ENCODE measurements at regions not wholly inside any gene's neighbourhood (a gene's known extent, or its start where the extent isn't known, plus 50 kb on each side); places are given as distances from the start of the nearest gene placed in this dataset.

DNA sequence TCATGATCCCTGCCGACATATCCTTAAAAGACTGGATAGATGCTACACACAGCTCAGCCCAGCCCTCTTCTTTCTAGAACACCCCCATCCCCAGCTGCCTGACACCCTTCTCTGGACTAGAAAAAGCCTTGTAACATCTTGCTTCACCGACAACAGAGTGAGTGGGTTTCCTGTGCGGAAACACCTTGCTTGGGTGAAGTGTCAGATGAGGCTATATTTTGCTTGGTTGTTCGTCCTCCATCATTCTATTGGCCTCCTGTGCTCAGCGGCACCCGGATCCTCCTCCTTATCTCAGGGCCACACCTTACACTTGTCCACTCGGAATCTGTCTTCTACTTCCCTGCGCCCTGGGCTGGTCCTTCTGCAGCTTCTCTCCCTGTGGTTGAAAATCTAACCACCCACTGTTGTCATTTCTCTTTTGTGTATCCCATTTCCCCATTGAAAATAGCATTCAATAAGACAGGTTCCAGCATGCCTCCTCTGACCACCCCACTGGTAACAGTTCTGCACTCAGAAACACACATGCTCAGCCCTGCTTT is 101.3 kb upstream of the MLN start:
- ChIA-PET POLR2A (no interaction called here), CTCF (no interaction called here)
- no peak for FAIRE-seq

DNA sequence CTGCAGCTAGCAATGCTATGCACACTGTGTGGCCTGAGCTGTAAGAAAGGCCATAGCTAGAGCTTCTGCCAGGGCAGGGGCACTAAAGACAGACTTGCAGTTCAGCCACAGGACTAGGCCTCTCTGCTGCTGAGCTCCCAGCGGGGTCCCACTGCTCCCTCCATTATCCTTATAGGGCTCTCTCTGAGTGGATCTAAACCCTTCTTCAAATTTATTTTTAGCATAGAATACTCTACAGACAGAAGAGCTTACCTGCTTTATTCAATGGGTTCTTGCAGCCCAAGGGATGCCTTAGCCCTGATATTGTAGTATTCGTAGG is 100.9 kb upstream of the MLN start:
- H3K9me3 ChIP-seq = no peaks in the 10 kb centered on the region
- no peak overlapping the region for H3K27ac ChIP-seq
- CTCF ChIA-PET = no interaction called here
- 0 out of 3 replicates have a peak, but pooled peaks cover 3% of the 10 kb centered on the region for H3K4me1 ChIP-seq
- FAIRE-seq (no peak), ATAC-seq (no peak), DNase-seq (ENCODE audit: low read depth in 1 of 2, low spot score in 1 of 2) (no peak)
- TF ChIP-seq CBX8 (IDR thresholded peaks at IDR 0.05) (no peak), HEYL (CRISPR knock-in tag; IDR thresholded peaks at IDR 0.05) (no peak), CHD4 (IDR thresholded peaks at IDR 0.05; ENCODE audit: borderline replicate concordance) (no peak), POLR2A (IDR thresholded peaks at IDR 0.05; ENCODE audit: low read length) (no peak), ZNF302 (CRISPR knock-in tag; IDR thresholded peaks at IDR 0.05) (no peak), CHD2 (IDR thresholded peaks at IDR 0.05; ENCODE audit: low read length, partially characterized antibody) (no peak), RARB (CRISPR knock-in tag; IDR thresholded peaks at IDR 0.05) (no peak), CEBPB (IDR thresholded peaks at IDR 0.05) (no peak), FOSB (CRISPR knock-in tag; IDR thresholded peaks at IDR 0.05) (no peak)
- TF ChIP-seq, protein P1, sequence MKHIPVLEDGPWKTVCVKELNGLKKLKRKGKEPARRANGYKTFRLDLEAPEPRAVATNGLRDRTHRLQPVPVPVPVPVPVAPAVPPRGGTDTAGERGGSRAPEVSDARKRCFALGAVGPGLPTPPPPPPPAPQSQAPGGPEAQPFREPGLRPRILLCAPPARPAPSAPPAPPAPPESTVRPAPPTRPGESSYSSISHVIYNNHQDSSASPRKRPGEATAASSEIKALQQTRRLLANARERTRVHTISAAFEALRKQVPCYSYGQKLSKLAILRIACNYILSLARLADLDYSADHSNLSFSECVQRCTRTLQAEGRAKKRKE (CRISPR knock-in tag; IDR thresholded peaks at IDR 0.05; ENCODE audit: low read depth) = no peak
- TF ChIP-seq, protein P2, sequence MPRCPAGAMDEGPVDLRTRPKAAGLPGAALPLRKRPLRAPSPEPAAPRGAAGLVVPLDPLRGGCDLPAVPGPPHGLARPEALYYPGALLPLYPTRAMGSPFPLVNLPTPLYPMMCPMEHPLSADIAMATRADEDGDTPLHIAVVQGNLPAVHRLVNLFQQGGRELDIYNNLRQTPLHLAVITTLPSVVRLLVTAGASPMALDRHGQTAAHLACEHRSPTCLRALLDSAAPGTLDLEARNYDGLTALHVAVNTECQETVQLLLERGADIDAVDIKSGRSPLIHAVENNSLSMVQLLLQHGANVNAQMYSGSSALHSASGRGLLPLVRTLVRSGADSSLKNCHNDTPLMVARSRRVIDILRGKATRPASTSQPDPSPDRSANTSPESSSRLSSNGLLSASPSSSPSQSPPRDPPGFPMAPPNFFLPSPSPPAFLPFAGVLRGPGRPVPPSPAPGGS (IDR thresholded peaks at IDR 0.05) = no peak
- no peak overlapping the region for H3K4me2 ChIP-seq
- POLR2A ChIA-PET = no interaction called here
- no peak overlapping the region for H3K4me3 ChIP-seq
- WGBS (ENCODE audit: missing lambda C conversion rate) = 81% methylated on average over 2 of the region's 2 CpGs

More for the DNA sequence above, 101.3 kb upstream of the MLN start:
- Histone ChIP-seq H3K27ac (no peak overlapping the region), H3K4me3 (no peak overlapping the region), H3K4me1 (0 out of 3 replicates have a peak, but pooled peaks cover 3% of the 10 kb centered on the region), H3K4me2 (no peak overlapping the region), H3K9me3 (no peaks in the 10 kb centered on the region)
- ATAC-seq (no peak), DNase-seq (ENCODE audit: low read depth in 1 of 2, low spot score in 1 of 2) (no peak)
- 85% methylated on average over 8 of the region's 8 CpGs for WGBS (ENCODE audit: missing lambda C conversion rate)
- TF ChIP-seq TFCP2L1 (CRISPR knock-in tag; IDR thresholded peaks at IDR 0.05) (no peak), HOXB13 (CRISPR knock-in tag; IDR thresholded peaks at IDR 0.05; ENCODE audit: low read depth) (no peak), CHD4 (IDR thresholded peaks at IDR 0.05; ENCODE audit: borderline replicate concordance) (no peak)

DNA sequence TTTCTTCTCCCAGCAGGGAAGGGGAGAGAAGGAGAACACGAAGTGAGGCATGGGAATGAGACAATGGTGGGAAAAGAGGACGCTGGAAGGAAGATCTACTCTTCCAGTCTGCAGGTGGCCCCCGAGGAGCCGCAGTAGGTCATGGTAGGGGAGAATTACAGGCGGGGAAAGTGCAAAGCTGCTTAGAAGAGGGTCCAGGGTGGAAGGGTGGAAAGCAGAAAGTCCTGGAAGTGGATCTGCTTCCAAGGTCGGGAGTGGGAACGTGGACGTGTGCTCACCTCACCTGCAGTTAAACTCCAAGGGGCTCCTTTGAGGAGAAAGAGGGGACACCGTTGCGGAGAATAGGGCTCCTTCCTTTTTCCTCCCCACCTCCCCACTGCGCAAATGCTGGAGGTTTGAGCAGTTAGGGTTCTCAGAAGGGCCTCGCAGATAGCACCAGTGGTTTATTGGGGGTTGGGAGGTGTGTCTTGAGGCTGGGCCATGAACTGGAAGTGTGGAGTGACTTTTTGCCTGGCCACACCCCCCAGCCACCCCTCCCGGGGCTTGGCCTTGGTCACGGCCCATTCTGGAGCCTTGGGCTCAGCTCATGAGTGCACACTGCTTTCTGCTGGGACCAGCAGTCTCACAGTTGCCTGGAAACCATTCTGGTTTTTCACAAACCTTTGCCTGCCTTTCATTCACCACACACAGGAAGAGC is 100.4 kb upstream of the MLN start:
- ChIA-PET POLR2A (no interaction called here), CTCF (no interaction called here)
- Histone ChIP-seq H3K4me2 (no peak overlapping the region), H3K9me3 (no peaks in the 10 kb centered on the region), H3K4me1 (0 out of 3 replicates have a peak, but pooled peaks cover 3% of the 10 kb centered on the region), H3K4me3 (no peak overlapping the region), H3K27ac (no peak overlapping the region)
- FAIRE-seq (no peak), ATAC-seq (no peak), DNase-seq (ENCODE audit: low read depth in 1 of 2, low spot score in 1 of 2) (no peak)
- TF ChIP-seq ZFP36 (IDR thresholded peaks at IDR 0.05; ENCODE audit: borderline replicate concordance, partially characterized antibody) = no peak
- no peak for TF ChIP-seq EHMT2 (IDR thresholded peaks at IDR 0.05; ENCODE audit: low read depth)
- no peak for TF ChIP-seq ZNF302 (CRISPR knock-in tag; IDR thresholded peaks at IDR 0.05)
- no peak for TF ChIP-seq ESRRA (IDR thresholded peaks at IDR 0.05; ENCODE audit: borderline replicate concordance, low read length)
- TF ChIP-seq NPAS2 (CRISPR knock-in tag; IDR thresholded peaks at IDR 0.05; ENCODE audit: borderline replicate concordance) = no peak
- TF ChIP-seq CHD4 (IDR thresholded peaks at IDR 0.05; ENCODE audit: borderline replicate concordance) = no peak
- TF ChIP-seq, protein P2 (IDR thresholded peaks at IDR 0.05) = no peak
- no peak for TF ChIP-seq CEBPB (IDR thresholded peaks at IDR 0.05)
- TF ChIP-seq, protein P3, sequence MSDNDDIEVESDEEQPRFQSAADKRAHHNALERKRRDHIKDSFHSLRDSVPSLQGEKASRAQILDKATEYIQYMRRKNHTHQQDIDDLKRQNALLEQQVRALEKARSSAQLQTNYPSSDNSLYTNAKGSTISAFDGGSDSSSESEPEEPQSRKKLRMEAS (IDR thresholded peaks at IDR 0.05) = no peak
- no peak for TF ChIP-seq RARB (CRISPR knock-in tag; IDR thresholded peaks at IDR 0.05)
- no peak for TF ChIP-seq POLR2A (IDR thresholded peaks at IDR 0.05; ENCODE audit: low read length)
- 58% methylated on average over 14 of the region's 14 CpGs for WGBS (ENCODE audit: missing lambda C conversion rate)

All from A549 (cell line).